HepG2 (cell line): ENCODE measurements at regions not wholly inside any gene's neighbourhood (a gene's known extent, or its start where the extent isn't known, plus 50 kb on each side); places are given as distances from the start of the nearest gene placed in this dataset.

Experiments
- CHD4 ChIP-seq: fragments of 200-600 bp; sonication (generic); IDR thresholded peaks from 2 replicates; pipeline ENCODE4 v1.7.0; 2017; ENCODE audit warnings: mild to moderate bottlenecking, low read length, borderline replicate concordance
- ZNF7 ChIP-seq: IDR thresholded peaks from 2 replicates; pipeline ENCODE4 v1.6.1; 2016; ENCODE audit warnings: missing biosample characterization, missing genetic modification reagents
- TF ChIP-seq, protein P1 (sequence below): sonication (generic); formaldehyde crosslinking; IDR thresholded peaks from 2 replicates; pipeline ENCODE4 v1.4.0; 2020; ENCODE audit warnings: missing genetic modification reagents, borderline replicate concordance
- TF ChIP-seq, protein P2 (sequence below): sonication (generic); formaldehyde crosslinking; IDR thresholded peaks from 2 replicates; pipeline ENCODE4 v1.5.0; 2020; ENCODE audit warnings: mild to moderate bottlenecking, low read depth, missing genetic modification reagents, borderline replicate concordance
- TF ChIP-seq, protein P3 (sequence below): sonication (generic); formaldehyde crosslinking; IDR thresholded peaks from 2 replicates; pipeline ENCODE4 v1.8.1; 2022; ENCODE audit warnings: mild to moderate bottlenecking, missing genetic modification reagents
- TF ChIP-seq, protein P4 (sequence below): sonication (generic); formaldehyde crosslinking; IDR thresholded peaks from 2 replicates; pipeline ENCODE4; 2020; ENCODE audit warnings: missing genetic modification reagents, mild to moderate bottlenecking, borderline replicate concordance
- TF ChIP-seq, protein P5 (sequence below): sonication (generic); formaldehyde crosslinking; IDR thresholded peaks from 2 replicates; pipeline ENCODE4 v1.5.0; 2020; ENCODE audit warnings: mild to moderate bottlenecking, missing genetic modification reagents
- TF ChIP-seq, protein P6 (sequence below), 2 experiments: fragments of 450-650 bp in 1 of 2; sonication (generic) in 1 of 2; formaldehyde crosslinking in 1 of 2; IDR thresholded peaks; 2 replicates each; pipeline versions ENCODE4 v1.6.1 to v1.8.0; 2016 to 2022; ENCODE audit warnings: antibody characterized with exemption in 1 of 2, mild to moderate bottlenecking in 1 of 2, missing genetic modification reagents in 1 of 2

DNA sequence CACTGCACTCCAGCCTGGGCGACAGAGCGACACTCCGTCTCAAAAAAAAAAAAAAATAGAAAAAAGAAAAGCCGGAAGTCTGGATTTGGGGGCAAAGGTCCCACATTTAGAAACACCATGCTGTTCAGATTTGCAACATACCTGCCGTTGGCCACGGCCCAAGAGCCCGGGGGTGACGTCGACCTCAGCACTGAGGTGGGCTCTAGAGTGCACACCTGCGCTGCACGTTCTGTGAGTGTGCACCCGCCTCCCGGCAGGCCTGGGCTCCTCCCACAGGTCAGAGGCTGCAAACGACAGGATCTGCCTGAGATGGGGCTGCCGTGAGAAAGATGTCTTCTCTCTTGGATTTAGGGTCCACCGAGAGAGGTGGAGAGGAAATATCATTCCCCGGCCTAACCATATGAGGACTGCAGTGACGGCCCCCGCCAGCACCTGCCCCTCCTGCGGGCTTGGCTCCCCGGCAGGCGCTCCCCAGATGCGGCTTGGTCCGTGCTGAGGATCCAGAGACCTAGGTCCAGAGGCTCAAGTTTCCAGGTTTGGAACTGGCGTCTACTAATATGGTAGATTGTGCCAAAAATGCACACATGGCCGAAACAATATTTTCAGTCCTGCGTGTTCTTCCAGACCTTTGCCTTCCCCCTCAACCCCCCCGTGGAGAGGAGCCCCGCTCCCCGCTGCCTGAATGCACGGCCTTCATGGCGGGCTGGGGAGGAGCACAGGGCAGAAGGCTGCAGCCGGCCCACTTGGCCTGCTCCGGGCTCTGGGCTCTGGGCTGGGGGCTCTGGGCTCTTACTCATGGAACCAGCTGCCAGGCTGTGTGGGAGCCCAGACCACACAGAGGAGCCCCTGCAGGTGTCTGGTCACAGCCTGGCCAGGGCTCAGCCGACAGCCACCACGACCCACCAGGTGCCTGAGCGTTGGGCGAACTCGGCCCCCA lies 58.8 kb upstream of the FBRSL1 start (continued):
- TF ChIP-seq, protein P1, sequence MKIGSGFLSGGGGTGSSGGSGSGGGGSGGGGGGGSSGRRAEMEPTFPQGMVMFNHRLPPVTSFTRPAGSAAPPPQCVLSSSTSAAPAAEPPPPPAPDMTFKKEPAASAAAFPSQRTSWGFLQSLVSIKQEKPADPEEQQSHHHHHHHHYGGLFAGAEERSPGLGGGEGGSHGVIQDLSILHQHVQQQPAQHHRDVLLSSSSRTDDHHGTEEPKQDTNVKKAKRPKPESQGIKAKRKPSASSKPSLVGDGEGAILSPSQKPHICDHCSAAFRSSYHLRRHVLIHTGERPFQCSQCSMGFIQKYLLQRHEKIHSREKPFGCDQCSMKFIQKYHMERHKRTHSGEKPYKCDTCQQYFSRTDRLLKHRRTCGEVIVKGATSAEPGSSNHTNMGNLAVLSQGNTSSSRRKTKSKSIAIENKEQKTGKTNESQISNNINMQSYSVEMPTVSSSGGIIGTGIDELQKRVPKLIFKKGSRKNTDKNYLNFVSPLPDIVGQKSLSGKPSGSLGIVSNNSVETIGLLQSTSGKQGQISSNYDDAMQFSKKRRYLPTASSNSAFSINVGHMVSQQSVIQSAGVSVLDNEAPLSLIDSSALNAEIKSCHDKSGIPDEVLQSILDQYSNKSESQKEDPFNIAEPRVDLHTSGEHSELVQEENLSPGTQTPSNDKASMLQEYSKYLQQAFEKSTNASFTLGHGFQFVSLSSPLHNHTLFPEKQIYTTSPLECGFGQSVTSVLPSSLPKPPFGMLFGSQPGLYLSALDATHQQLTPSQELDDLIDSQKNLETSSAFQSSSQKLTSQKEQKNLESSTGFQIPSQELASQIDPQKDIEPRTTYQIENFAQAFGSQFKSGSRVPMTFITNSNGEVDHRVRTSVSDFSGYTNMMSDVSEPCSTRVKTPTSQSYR (CRISPR knock-in tag), result no peak
- TF ChIP-seq ZNF7 (no peak), CHD4 (no peak)
- TF ChIP-seq, protein P2, sequence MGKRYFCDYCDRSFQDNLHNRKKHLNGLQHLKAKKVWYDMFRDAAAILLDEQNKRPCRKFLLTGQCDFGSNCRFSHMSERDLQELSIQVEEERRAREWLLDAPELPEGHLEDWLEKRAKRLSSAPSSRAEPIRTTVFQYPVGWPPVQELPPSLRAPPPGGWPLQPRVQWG (CRISPR knock-in tag), result no peak
- TF ChIP-seq, protein P3, sequence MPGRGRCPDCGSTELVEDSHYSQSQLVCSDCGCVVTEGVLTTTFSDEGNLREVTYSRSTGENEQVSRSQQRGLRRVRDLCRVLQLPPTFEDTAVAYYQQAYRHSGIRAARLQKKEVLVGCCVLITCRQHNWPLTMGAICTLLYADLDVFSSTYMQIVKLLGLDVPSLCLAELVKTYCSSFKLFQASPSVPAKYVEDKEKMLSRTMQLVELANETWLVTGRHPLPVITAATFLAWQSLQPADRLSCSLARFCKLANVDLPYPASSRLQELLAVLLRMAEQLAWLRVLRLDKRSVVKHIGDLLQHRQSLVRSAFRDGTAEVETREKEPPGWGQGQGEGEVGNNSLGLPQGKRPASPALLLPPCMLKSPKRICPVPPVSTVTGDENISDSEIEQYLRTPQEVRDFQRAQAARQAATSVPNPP, result no peak
- TF ChIP-seq, protein P4, sequence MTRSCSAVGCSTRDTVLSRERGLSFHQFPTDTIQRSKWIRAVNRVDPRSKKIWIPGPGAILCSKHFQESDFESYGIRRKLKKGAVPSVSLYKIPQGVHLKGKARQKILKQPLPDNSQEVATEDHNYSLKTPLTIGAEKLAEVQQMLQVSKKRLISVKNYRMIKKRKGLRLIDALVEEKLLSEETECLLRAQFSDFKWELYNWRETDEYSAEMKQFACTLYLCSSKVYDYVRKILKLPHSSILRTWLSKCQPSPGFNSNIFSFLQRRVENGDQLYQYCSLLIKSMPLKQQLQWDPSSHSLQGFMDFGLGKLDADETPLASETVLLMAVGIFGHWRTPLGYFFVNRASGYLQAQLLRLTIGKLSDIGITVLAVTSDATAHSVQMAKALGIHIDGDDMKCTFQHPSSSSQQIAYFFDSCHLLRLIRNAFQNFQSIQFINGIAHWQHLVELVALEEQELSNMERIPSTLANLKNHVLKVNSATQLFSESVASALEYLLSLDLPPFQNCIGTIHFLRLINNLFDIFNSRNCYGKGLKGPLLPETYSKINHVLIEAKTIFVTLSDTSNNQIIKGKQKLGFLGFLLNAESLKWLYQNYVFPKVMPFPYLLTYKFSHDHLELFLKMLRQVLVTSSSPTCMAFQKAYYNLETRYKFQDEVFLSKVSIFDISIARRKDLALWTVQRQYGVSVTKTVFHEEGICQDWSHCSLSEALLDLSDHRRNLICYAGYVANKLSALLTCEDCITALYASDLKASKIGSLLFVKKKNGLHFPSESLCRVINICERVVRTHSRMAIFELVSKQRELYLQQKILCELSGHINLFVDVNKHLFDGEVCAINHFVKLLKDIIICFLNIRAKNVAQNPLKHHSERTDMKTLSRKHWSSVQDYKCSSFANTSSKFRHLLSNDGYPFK, result no peak
- TF ChIP-seq, protein P5, sequence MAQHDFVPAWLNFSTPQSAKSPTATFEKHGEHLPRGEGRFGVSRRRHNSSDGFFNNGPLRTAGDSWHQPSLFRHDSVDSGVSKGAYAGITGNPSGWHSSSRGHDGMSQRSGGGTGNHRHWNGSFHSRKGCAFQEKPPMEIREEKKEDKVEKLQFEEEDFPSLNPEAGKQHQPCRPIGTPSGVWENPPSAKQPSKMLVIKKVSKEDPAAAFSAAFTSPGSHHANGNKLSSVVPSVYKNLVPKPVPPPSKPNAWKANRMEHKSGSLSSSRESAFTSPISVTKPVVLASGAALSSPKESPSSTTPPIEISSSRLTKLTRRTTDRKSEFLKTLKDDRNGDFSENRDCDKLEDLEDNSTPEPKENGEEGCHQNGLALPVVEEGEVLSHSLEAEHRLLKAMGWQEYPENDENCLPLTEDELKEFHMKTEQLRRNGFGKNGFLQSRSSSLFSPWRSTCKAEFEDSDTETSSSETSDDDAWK (CRISPR knock-in tag), result no peak
- TF ChIP-seq, protein P6, sequence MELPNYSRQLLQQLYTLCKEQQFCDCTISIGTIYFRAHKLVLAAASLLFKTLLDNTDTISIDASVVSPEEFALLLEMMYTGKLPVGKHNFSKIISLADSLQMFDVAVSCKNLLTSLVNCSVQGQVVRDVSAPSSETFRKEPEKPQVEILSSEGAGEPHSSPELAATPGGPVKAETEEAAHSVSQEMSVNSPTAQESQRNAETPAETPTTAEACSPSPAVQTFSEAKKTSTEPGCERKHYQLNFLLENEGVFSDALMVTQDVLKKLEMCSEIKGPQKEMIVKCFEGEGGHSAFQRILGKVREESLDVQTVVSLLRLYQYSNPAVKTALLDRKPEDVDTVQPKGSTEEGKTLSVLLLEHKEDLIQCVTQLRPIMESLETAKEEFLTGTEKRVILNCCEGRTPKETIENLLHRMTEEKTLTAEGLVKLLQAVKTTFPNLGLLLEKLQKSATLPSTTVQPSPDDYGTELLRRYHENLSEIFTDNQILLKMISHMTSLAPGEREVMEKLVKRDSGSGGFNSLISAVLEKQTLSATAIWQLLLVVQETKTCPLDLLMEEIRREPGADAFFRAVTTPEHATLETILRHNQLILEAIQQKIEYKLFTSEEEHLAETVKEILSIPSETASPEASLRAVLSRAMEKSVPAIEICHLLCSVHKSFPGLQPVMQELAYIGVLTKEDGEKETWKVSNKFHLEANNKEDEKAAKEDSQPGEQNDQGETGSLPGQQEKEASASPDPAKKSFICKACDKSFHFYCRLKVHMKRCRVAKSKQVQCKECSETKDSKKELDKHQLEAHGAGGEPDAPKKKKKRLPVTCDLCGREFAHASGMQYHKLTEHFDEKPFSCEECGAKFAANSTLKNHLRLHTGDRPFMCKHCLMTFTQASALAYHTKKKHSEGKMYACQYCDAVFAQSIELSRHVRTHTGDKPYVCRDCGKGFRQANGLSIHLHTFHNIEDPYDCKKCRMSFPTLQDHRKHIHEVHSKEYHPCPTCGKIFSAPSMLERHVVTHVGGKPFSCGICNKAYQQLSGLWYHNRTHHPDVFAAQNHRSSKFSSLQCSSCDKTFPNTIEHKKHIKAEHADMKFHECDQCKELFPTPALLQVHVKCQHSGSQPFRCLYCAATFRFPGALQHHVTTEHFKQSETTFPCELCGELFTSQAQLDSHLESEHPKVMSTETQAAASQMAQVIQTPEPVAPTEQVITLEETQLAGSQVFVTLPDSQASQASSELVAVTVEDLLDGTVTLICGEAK (IDR thresholded peaks at IDR 0.05), result no peak
- TF ChIP-seq, protein P6 (CRISPR knock-in tag; IDR thresholded peaks at IDR 0.05), result 0 out of 2 replicates have a peak, but pooled peaks have one; percentile 33
